GM18868 (cell line): ENCODE measurements at regions not wholly inside any gene's neighbourhood (a gene's known extent, or its start where the extent isn't known, plus 50 kb on each side); places are given as distances from the start of the nearest gene placed in this dataset.
"Not testable (repeated sequence)": the region's sequence is repeated elsewhere in the genome, so short reads cannot be mapped to it uniquely, and the experiment has no call there.

ENCODE experiments used
- ATAC-seq: cut with Tn5 transposase; IDR thresholded peaks from one replicate; pipeline ENCODE4 v1.9.1; 2021; ENCODE audit warnings: mild to moderate bottlenecking, moderate library complexity; ENCODE audit not compliant: unreplicated experiment

GRCh38 chr12:40431169-40431568 lies 206.4 kb downstream of the LRRK2 start:
- no peak for ATAC-seq

GRCh38 chr12:40435251-40435650 lies 210.5 kb downstream of the LRRK2 start:
- no peak for ATAC-seq

DNA sequence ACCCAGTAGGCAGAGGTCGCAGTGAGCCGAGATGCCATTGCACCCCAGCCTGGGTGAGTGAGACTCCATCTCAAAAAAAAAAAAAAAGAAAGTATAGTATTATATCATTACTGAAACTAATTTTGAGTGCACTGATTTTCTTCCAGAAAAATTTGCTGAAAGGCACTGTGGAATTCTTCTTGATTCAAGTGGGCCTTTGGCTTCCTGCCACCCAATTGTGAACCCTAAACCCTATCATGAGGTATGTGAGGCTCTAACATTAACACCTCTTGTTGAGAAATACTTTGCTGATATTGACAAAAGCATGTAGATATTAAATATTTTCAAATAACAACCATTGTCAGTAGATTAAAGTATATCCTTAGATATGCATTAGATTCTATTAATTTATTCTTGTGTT lies 211.2 kb downstream of the LRRK2 start:
- ATAC-seq, result no peak

- ATAC-seq, result no peak
These were observed 211.8 kb downstream of the LRRK2 start for GRCh38 chr12:40436564-40436963.

- no peak for ATAC-seq
These were observed 215.1 kb downstream of the LRRK2 start for GRCh38 chr12:40439771-40440492.

GRCh38 chr12:40444174-40444573 lies 219.4 kb downstream of the LRRK2 start:
- peak; percentile 34 for ATAC-seq

DNA sequence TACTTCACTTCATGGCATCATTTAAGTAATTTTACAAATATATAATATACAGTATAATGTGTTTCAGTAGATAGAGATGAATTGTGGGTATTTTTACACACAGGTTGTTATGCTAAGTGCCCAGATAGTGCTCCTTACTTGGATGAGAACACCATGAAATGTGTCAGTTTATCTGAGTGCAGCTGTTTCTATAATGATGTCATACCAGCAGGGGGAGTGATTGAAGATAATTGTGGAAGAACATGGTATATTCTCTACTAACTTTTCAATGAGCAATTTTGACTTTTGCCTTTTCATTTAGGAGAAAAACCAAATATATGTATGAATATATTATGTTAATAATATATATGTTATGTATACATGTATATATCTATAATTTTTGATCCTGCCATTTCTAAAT lies 221.6 kb downstream of the LRRK2 start:
- ATAC-seq, result peak; percentile 91

DNA sequence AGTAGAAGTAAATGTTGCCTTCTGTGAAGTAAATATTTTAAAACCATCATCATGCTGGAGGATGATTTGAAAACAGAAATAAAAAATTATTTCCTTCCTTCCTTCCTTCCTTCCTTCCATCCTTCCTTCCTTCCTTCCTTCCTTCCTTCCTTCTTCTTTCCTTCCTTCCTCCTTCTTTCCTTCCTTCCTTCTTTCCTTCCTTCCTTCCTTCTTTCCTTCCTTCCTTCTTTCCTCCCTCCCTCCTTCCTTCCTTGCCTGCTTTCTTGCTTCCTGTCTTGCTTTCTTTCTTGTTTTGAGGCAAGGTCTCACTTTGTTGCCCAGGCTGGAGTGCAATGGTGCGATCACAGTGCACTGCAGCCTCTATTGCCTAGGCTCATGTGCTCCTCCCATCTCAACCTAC lies 223.7 kb downstream of the LRRK2 start:
- not testable (repeated sequence) for ATAC-seq

DNA sequence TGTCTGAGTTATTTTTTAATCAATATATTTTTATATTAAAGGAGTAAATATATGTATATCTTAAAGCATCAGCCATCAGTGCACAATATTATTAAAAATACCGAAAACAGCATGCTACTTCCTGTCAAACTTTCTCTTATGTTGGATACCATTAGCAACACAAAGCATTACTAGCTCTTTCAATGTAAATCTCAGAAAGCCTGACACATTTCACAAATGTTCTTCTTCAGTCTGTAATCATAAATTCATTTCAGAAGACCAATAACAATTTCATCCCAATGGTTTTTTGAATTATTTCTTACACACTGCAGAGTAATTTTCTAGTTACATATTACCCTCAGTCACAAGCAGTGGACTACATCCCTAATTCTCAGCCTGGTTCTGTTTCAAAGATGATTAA lies 226.9 kb downstream of the LRRK2 start:
- no peak for ATAC-seq

DNA sequence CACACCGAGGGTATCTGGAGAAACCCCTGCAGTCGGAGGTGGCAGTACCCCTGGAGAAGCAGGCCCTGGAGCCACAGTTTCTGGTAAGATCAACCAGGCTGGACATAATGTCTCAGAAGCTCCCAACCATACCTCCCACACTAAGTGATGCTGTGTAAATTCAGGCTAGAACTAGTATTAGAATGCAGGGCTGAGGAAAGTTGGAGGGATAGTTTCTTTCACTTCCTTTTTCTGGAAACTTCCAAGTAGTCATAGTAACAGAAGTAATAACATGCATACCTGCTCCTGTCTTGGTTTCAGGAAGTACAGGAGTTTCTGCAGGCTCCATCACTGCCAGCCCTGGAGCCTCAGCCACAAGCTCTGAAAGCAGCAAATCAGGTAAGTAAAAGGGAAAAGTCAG lies 228.1 kb upstream of the CNTN1 start:
- peak; percentile 66 for ATAC-seq

DNA sequence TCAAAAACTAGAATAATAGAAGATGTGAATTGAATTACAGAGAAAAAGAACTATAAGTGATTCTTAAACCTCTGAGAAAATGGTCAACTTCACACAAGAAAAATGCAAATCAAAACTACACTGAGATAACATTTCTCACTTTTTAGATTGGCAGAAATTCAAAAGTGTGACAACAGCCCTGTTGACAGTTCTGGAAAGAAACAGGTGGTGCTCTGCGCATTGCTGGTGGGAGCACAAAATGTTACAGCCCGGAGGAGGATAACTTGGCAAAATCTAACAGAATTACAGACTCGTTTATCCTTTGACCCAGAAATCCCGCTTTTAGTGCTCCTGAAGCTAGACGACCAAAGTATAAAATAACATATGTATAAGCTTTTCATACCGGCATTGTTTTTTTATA lies 222.5 kb upstream of the CNTN1 start:
- ATAC-seq, result no peak

- peak; percentile 98 for ATAC-seq
These were observed 218.3 kb upstream of the CNTN1 start for GRCh38 chr12:40473962-40474361.

DNA sequence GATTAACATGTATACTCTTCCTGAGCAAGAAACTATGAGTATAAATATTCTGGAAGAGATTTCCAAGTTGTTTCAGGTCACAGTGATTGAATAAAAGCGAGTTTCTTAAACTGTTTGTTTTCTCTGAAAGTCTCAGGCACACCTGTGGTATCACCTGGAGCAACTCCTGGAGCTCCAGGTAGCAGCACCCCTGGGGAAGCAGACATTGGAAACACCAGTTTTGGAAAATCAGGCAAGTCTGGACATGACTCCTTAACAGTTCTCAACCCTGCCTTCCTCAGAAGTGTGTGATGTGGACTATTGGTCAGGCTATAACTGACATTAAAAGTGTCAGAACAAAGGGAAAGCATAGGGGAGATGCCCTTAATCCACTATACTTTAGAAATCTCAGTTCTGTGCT lies 217.6 kb upstream of the CNTN1 start:
- ATAC-seq, result no peak

- ATAC-seq, result no peak
These were observed 192.4 kb upstream of the CNTN1 start for GRCh38 chr12:40499856-40500255.

DNA sequence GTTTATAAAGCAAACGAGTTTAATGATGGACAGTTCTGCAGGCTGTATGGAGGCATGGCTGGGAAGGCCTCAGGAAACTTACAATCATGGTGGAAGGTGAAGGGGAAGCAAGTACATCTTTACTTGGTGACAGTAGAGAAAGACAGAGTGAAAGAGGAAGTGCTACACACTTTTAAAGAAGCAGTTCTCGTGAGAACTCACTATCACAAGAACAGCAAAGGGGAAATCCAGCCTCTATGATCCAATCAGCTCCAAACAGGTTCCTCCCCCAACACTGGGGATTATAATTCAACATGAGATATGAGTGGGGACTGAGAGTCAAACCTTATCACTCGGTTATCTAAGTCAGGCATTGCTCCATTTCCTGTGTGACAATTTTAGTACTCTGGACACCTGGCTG lies 189.9 kb upstream of the CNTN1 start:
- ATAC-seq, result peak; percentile 79

GRCh38 chr12:40505327-40505726 lies 186.9 kb upstream of the CNTN1 start:
- no peak for ATAC-seq

GRCh38 chr12:40508421-40508820 lies 183.8 kb upstream of the CNTN1 start:
- no peak for ATAC-seq

- peak; percentile 74 for ATAC-seq
These were observed 180.9 kb upstream of the CNTN1 start for GRCh38 chr12:40511341-40511740.

- peak; percentile 73 for ATAC-seq
These were observed 177.0 kb upstream of the CNTN1 start for GRCh38 chr12:40515041-40515816.

- ATAC-seq, result no peak
These were observed 169.4 kb upstream of the CNTN1 start for GRCh38 chr12:40522837-40523236.

GRCh38 chr12:40525054-40525453 lies 167.2 kb upstream of the CNTN1 start:
- no peak for ATAC-seq

- ATAC-seq, result no peak
These were observed 157.4 kb upstream of the CNTN1 start for GRCh38 chr12:40534828-40535227.
